HG02571 (cell line): ENCODE measurements at regions not wholly inside any gene's neighbourhood (a gene's known extent, or its start where the extent isn't known, plus 50 kb on each side); places are given as distances from the start of the nearest gene placed in this dataset.

Experiments used
- ATAC-seq: cut with Tn5 transposase; IDR thresholded peaks from one replicate; pipeline ENCODE4 v1.9.1; 2021; ENCODE audit warnings: mild to moderate bottlenecking, moderate library complexity; ENCODE audit not compliant: unreplicated experiment

- no peak for ATAC-seq
Measured at GRCh38 chr6:133171989-133172604, 69.1 kb upstream of the EYA4 start.

GRCh38 chr6:133173276-133173675 lies 67.9 kb upstream of the EYA4 start:
- ATAC-seq = no peak

- ATAC-seq = no peak
Measured at GRCh38 chr6:133179481-133179880, 61.7 kb upstream of the EYA4 start.

- ATAC-seq = no peak
Measured at GRCh38 chr6:133183691-133184090, 57.5 kb upstream of the EYA4 start.

- no peak for ATAC-seq
Measured at GRCh38 chr6:133184798-133185372, 56.3 kb upstream of the EYA4 start.

GRCh38 chr6:133185731-133186130 lies 55.4 kb upstream of the EYA4 start:
- ATAC-seq = no peak

GRCh38 chr6:133187114-133187513 lies 54.0 kb upstream of the EYA4 start:
- no peak for ATAC-seq

GRCh38 chr6:133187657-133188453 lies 53.3 kb upstream of the EYA4 start:
- ATAC-seq = no peak

GRCh38 chr6:133190912-133191311 lies 50.2 kb upstream of the EYA4 start:
- no peak for ATAC-seq

GRCh38 chr6:133191323-133191722 lies 49.8 kb upstream of the EYA4 start:
- ATAC-seq = no peak
